GM12892 (cell line): ENCODE measurements at regions not wholly inside any gene's neighbourhood (a gene's known extent, or its start where the extent isn't known, plus 50 kb on each side); places are given as distances from the start of the nearest gene placed in this dataset.

Source experiments
- POLR2A ChIP-seq: IDR thresholded peaks from 2 replicates; pipeline ENCODE4 v1.6.1; 2011; ENCODE audit warnings: low read depth, low read length, control low read depth
- POLR2AphosphoS5 ChIP-seq: IDR thresholded peaks from 2 replicates; pipeline ENCODE4 v1.6.1; 2011; ENCODE audit warnings: low read depth, low read length, control low read depth
- TAF1 ChIP-seq: IDR thresholded peaks from 2 replicates; pipeline ENCODE4 v1.6.1; 2011; ENCODE audit warnings: low read depth, mild to moderate bottlenecking, control low read depth, low read length, borderline replicate concordance

- TF ChIP-seq POLR2A (no peak), TAF1 (no peak), POLR2AphosphoS5 (no peak)
Measured at GRCh38 chr10:120347644-120348043, 109.4 kb upstream of the PLPP4 start.
